ENCODE measurements at regions not wholly inside any gene's neighbourhood (a gene's known extent, or its start where the extent isn't known, plus 50 kb on each side); places are given as distances from the start of the nearest gene placed in this dataset.

DNA sequence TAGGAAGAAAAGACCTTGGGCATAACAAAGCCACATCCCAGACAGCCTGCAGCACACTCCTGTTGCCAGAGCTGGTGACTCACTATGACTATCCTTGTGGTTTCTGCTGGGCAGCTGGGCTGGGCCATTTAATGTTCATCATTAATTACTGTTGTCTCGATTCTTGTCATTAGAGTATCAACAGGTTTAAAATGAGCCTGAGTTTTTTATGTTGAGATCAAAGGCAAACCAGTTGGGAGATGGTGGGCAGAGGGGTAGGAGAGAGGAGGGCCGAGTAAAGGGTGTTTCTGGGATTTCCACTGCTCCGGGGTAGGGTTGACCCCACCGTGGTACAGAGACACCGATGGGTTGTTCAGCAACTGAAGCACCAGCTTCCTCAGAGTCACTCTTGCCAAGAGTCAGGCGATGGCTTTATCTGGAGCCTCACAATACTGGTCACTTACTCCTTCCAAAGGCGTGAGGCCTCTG, 128.7 kb upstream of the LYZL1 start:
- TF ChIP-seq, protein P1, sequence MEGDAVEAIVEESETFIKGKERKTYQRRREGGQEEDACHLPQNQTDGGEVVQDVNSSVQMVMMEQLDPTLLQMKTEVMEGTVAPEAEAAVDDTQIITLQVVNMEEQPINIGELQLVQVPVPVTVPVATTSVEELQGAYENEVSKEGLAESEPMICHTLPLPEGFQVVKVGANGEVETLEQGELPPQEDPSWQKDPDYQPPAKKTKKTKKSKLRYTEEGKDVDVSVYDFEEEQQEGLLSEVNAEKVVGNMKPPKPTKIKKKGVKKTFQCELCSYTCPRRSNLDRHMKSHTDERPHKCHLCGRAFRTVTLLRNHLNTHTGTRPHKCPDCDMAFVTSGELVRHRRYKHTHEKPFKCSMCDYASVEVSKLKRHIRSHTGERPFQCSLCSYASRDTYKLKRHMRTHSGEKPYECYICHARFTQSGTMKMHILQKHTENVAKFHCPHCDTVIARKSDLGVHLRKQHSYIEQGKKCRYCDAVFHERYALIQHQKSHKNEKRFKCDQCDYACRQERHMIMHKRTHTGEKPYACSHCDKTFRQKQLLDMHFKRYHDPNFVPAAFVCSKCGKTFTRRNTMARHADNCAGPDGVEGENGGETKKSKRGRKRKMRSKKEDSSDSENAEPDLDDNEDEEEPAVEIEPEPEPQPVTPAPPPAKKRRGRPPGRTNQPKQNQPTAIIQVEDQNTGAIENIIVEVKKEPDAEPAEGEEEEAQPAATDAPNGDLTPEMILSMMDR (IDR thresholded peaks at IDR 0.05 in 2 of 3, conservative IDR thresholded peaks at IDR 0.05 in 1 of 3; ENCODE audit: control insufficient read depth in 2 of 3, extremely low read depth in 1 of 3, insufficient read depth in 1 of 3, low read depth in 3 of 3, low read length in 3 of 3), result no peak
- no peak for TF ChIP-seq POLR2A (IDR thresholded peaks at IDR 0.05; ENCODE audit: low read depth, low read length)
- no peak for TF ChIP-seq RAD51 (IDR thresholded peaks at IDR 0.05)
- TF ChIP-seq EZH2 (IDR thresholded peaks at IDR 0.05; ENCODE audit: borderline replicate concordance, control insufficient read depth, low read depth, low read length), result no peak
- TF ChIP-seq STAT3 (IDR thresholded peaks at IDR 0.05; ENCODE audit: low read depth, low read length), result no peak
- no peak for TF ChIP-seq RAD21 (IDR thresholded peaks at IDR 0.05; ENCODE audit: insufficient read depth, low read depth, low read length)

All from GM12878 (cell line).